Keratinocyte (primary cell): ENCODE measurements at regions not wholly inside any gene's neighbourhood (a gene's known extent, or its start where the extent isn't known, plus 50 kb on each side); places are given as distances from the start of the nearest gene placed in this dataset.
A peak's percentile ranks its signal among the peaks of the same experiment; 100 is the strongest.

Source experiments
- DNase-seq: peaks from one replicate; pipeline ENCODE4 v3.0.0-alpha.2; 2011; ENCODE audit warnings: low read depth, missing footprints, low spot score
- FAIRE-seq: peaks from 2 replicates; lab custom pipeline; 2011; peaks lifted over from hg19 to GRCh38; lab: Jason Lieb, UNC
- H2AFZ ChIP-seq: 2 replicates; pipeline ENCODE4 v1.6.0; 2012; ENCODE audit warnings: low read length, control low read depth, inconsistent platforms; ENCODE audit not compliant: control insufficient read depth
- H3K27ac ChIP-seq: 2 replicates; pipeline ENCODE4 v1.5.1; 2011; ENCODE audit warnings: low read length; ENCODE audit not compliant: control insufficient read depth, insufficient read depth
- H3K27me3 ChIP-seq: 3 replicates; pipeline ENCODE4 v1.6.0; 2011; ENCODE audit warnings: low read length; ENCODE audit not compliant: control insufficient read depth, insufficient read depth; ENCODE audit errors: extremely low read depth
- H3K36me3 ChIP-seq, 2 experiments: 2 replicates in 1 of 2; 3 replicates in 1 of 2; pipeline ENCODE4 v1.5.1; 2011; ENCODE audit warnings: low read length in 2 of 2, mild to moderate bottlenecking in 1 of 2; ENCODE audit not compliant: control insufficient read depth in 2 of 2, insufficient read depth in 2 of 2; ENCODE audit errors: extremely low read depth in 1 of 2
- H3K4me1 ChIP-seq: 3 replicates; pipeline ENCODE4 v1.5.1; 2011; ENCODE audit warnings: low read length; ENCODE audit not compliant: control insufficient read depth, insufficient read depth; ENCODE audit errors: extremely low read depth
- H3K4me2 ChIP-seq: 3 replicates; pipeline ENCODE4 v1.6.0; 2011; ENCODE audit warnings: low read depth, low read length; ENCODE audit not compliant: control insufficient read depth, insufficient read depth; ENCODE audit errors: extremely low read depth
- H3K4me3 ChIP-seq, 3 experiments: fragments of 200-600 bp in 1 of 3; sonication (generic) in 1 of 3; 2 replicates in 2 of 3; 3 replicates in 1 of 3; pipeline ENCODE4 v1.5.1; 2011 to 2016; ENCODE audit warnings: low read length in 3 of 3, mild to moderate bottlenecking in 3 of 3, control low read depth in 2 of 3, inconsistent platforms in 1 of 3, low read depth in 1 of 3, mixed read lengths in 1 of 3, mixed run types in 1 of 3, moderate library complexity in 1 of 3; ENCODE audit not compliant: control insufficient read depth in 2 of 3, insufficient read depth in 2 of 3; ENCODE audit errors: extremely low read depth in 1 of 3
- H3K79me2 ChIP-seq: 2 replicates; pipeline ENCODE4 v1.6.0; 2012; ENCODE audit warnings: low read length; ENCODE audit not compliant: control insufficient read depth, insufficient read depth
- H3K9ac ChIP-seq: 3 replicates; pipeline ENCODE4 v1.6.0; 2011; ENCODE audit warnings: low read length; ENCODE audit not compliant: control insufficient read depth, insufficient read depth; ENCODE audit errors: extremely low read depth
- H3K9me1 ChIP-seq: 3 replicates; pipeline ENCODE4 v1.6.0; 2011; ENCODE audit warnings: low read length; ENCODE audit not compliant: control insufficient read depth, insufficient read depth; ENCODE audit errors: extremely low read depth
- H3K9me3 ChIP-seq: 2 replicates; pipeline ENCODE4 v1.5.1; 2012; ENCODE audit warnings: low read depth, low read length; ENCODE audit not compliant: control insufficient read depth
- H4K20me1 ChIP-seq: 3 replicates; pipeline ENCODE4 v1.6.0; 2011; ENCODE audit warnings: low read length; ENCODE audit not compliant: control insufficient read depth, insufficient read depth; ENCODE audit errors: extremely low read depth
- EZH2 ChIP-seq: IDR thresholded peaks from one replicate; pipeline ENCODE4 v1.6.1; 2012; ENCODE audit warnings: inconsistent platforms, mild to moderate bottlenecking, low read length, moderate library complexity
- dilution Hi-C: fragments of 300-500 bp; cut with MboI; formaldehyde crosslinking; loops from one replicate; pipeline ENCODE4 v1.7.0; 2020; ENCODE audit warnings: low sequenced_read_pairs; ENCODE audit not compliant: extremely low pct_ligation_motif_present
- TF ChIP-seq, protein P1 (sequence below), 3 experiments: IDR thresholded peaks in 1 of 3; conservative IDR thresholded peaks in 1 of 3; optimal IDR thresholded peaks in 1 of 3; 2 replicates in 2 of 3; 3 replicates in 1 of 3; pipeline versions ENCODE3 to v1.5.1; 2011; ENCODE audit warnings: low read length in 3 of 3, mild to moderate bottlenecking in 3 of 3, moderate library complexity in 2 of 3, control low read depth in 1 of 3, inconsistent platforms in 1 of 3; ENCODE audit not compliant: insufficient read depth in 2 of 3; ENCODE audit errors: extremely low read depth in 1 of 3

DNA sequence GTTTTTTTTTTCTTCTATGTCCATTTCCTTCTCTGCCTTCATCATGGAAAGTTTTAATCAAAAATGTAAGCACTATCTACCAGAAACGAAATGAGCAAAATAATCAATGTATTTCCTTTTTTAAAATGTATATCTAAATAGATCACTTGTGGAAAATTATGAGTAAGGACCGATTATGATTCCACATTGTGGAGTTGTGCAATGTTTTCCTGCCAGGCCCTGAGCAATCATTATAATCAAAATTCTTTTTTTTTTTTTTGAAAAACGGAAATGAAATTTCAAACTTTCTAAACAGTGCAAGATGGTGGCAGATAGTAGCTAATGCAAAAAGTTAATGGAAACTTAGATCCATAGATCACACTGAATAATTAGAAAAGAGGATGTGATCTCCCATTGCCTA lies 1074.6 kb upstream of the TMEM132C start:
- FAIRE-seq (no peak), DNase-seq (no peak)
- Histone ChIP-seq H2AFZ (no peak overlapping the region), H3K9me1 (no peaks in the 10 kb centered on the region), H3K27ac (no peak overlapping the region), H3K4me1 (peaks cover 10% of the 10 kb centered on the region), H3K27me3 (no peaks in the 10 kb centered on the region), H3K9ac (no peak overlapping the region), H3K4me2 (no peak overlapping the region), H3K36me3 (no peaks in the 10 kb centered on the region), H3K4me3 (no peak overlapping the region), H3K9me3 (no peaks in the 10 kb centered on the region), H4K20me1 (no peaks in the 10 kb centered on the region), H3K79me2 (no peaks in the 10 kb centered on the region)
- TF ChIP-seq, protein P1, sequence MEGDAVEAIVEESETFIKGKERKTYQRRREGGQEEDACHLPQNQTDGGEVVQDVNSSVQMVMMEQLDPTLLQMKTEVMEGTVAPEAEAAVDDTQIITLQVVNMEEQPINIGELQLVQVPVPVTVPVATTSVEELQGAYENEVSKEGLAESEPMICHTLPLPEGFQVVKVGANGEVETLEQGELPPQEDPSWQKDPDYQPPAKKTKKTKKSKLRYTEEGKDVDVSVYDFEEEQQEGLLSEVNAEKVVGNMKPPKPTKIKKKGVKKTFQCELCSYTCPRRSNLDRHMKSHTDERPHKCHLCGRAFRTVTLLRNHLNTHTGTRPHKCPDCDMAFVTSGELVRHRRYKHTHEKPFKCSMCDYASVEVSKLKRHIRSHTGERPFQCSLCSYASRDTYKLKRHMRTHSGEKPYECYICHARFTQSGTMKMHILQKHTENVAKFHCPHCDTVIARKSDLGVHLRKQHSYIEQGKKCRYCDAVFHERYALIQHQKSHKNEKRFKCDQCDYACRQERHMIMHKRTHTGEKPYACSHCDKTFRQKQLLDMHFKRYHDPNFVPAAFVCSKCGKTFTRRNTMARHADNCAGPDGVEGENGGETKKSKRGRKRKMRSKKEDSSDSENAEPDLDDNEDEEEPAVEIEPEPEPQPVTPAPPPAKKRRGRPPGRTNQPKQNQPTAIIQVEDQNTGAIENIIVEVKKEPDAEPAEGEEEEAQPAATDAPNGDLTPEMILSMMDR (optimal IDR thresholded peaks at IDR 0.05 in 1 of 3, IDR thresholded peaks at IDR 0.05 in 1 of 3, conservative IDR thresholded peaks at IDR 0.05 in 1 of 3; ENCODE audit: extremely low read depth in 1 of 3, insufficient read depth in 2 of 3, low read length in 3 of 3) = no peak
- TF ChIP-seq EZH2 = no peak
- dilution Hi-C loops = no loop called here

DNA sequence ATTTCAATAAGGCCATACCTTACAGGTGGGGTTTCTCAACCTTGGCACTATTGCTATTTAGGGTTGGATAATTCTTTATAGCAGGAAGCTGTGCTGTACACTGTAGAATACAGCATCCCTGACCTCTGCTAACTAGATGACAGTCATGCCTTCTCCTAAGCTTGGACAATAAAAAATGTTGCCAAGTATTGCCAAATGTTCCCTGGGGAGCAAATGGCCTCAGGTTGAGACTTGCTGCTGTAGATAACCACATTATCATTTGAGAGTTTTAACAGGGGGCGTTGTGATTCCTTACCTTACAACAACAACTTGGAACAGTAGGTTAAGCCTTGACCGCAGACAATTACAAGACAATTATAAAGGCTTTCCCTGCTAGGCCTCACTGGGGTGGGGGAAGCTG lies 1073.6 kb upstream of the TMEM132C start:
- Histone ChIP-seq H3K4me1 (peaks cover 10% of the 10 kb centered on the region), H3K4me3 (no peak overlapping the region), H3K9me1 (no peaks in the 10 kb centered on the region), H3K27ac (no peak overlapping the region), H3K9me3 (no peaks in the 10 kb centered on the region), H3K4me2 (no peak overlapping the region), H3K27me3 (no peaks in the 10 kb centered on the region), H3K79me2 (no peaks in the 10 kb centered on the region), H4K20me1 (no peaks in the 10 kb centered on the region), H3K36me3 (no peaks in the 10 kb centered on the region), H3K9ac (no peak overlapping the region), H2AFZ (no peak overlapping the region)
- TF ChIP-seq, protein P1 (optimal IDR thresholded peaks at IDR 0.05 in 1 of 3, IDR thresholded peaks at IDR 0.05 in 1 of 3, conservative IDR thresholded peaks at IDR 0.05 in 1 of 3; ENCODE audit: extremely low read depth in 1 of 3, insufficient read depth in 2 of 3, low read length in 3 of 3) = no peak
- dilution Hi-C loops = no loop called here
- FAIRE-seq (peak; percentile 23), DNase-seq (no peak)
